HCT116 (cell line): ENCODE measurements at regions not wholly inside any gene's neighbourhood (a gene's known extent, or its start where the extent isn't known, plus 50 kb on each side); places are given as distances from the start of the nearest gene placed in this dataset.

Experiments
- ATAC-seq: fragments of 200-7000 bp; cut with Tn5 transposase; 2 replicates; pipeline ENCODE4 v1.9.1; 2020; ENCODE audit warnings: mild to moderate bottlenecking, moderate library complexity
- BruUV-seq: library from RNA; stranded (reverse); fragments of 400-500 nt; replicated peaks from 2 replicates; lab custom pipeline; 2021; lab: Mats Ljungman, UMichigan
- CTCF ChIA-PET: fragments of 300-600 bp; sonication (Branson Sonifier 250); formaldehyde crosslinking; loops from one replicate; lab custom pipeline; 2021; ENCODE audit warnings: antibody characterized with exemption; lab: Charles Lee
- POLR2A ChIA-PET: fragments of 300-600, 350-600 bp; sonication (Branson Sonifier 250); formaldehyde crosslinking; loops from one replicate; lab custom pipeline; 2021; ENCODE audit warnings: antibody characterized with exemption; lab: Charles Lee
- RAD21 ChIA-PET, 2 experiments: fragments of 300-600 bp; sonication (Branson Sonifier 250); formaldehyde crosslinking; loops; one replicate each; lab custom pipeline; 2023; ENCODE audit warnings: low total read pairs in 2 of 2; ENCODE audit not compliant: uncharacterized antibody in 2 of 2, unreplicated experiment in 2 of 2, low non-redundant PET in 1 of 2; lab: Charles Lee
- DNase-seq: peaks from one replicate; pipeline ENCODE4 v3.0.0-alpha.2; 2010; ENCODE audit warnings: low read depth, low spot score
- H2AFZ ChIP-seq: fragments of 200-600 bp; shearing (Covaris generic), sonication (generic); 2 replicates; pipeline ENCODE4 v1.6.1; 2017; ENCODE audit warnings: low read depth, mixed run types, mixed read lengths, antibody characterized with exemption, low read length; ENCODE audit not compliant: poor library complexity, severe bottlenecking
- H3K27ac ChIP-seq: 2 replicates; pipeline ENCODE4 v1.5.1; 2012; ENCODE audit warnings: low read depth, low read length
- H3K27me3 ChIP-seq: fragments of 200-600 bp; sonication (generic); 2 replicates; pipeline ENCODE4 v1.6.1; 2016; ENCODE audit warnings: mixed run types, low read length, mixed read lengths; ENCODE audit not compliant: insufficient read depth
- H3K36me3 ChIP-seq, 2 experiments: fragments of 200-500 bp in 1 of 2; fragments of 200-600 bp in 1 of 2; sonication (Bioruptor generic) in 1 of 2; sonication (generic) in 1 of 2; 2 replicates each; pipeline versions ENCODE4 v1.5.1 to v1.6.1; 2014 to 2016; ENCODE audit warnings: low read length in 2 of 2, inconsistent platforms in 1 of 2, mixed read lengths in 1 of 2, mixed run types in 1 of 2; ENCODE audit not compliant: insufficient read depth in 2 of 2, control insufficient read depth in 1 of 2
- H3K4me1 ChIP-seq, 2 experiments: fragments of 200-600 bp in 1 of 2; sonication (generic) in 1 of 2; 2 replicates each; pipeline versions ENCODE4 v1.5.1 to v1.6.1; 2012 to 2017; ENCODE audit warnings: low read length in 2 of 2, inconsistent platforms in 1 of 2, mild to moderate bottlenecking in 1 of 2, mixed read lengths in 1 of 2, mixed run types in 1 of 2, moderate library complexity in 1 of 2; ENCODE audit not compliant: insufficient read depth in 2 of 2, control insufficient read depth in 1 of 2
- H3K4me2 ChIP-seq: fragments of 200-600 bp; sonication (generic); 2 replicates; pipeline ENCODE4 v1.6.1; 2017; ENCODE audit warnings: mixed run types, low read length, mixed read lengths
- H3K4me3 ChIP-seq, 2 experiments: fragments of 200-600 bp in 1 of 2; sonication (generic) in 1 of 2; replicated peaks in 1 of 2; 2 replicates each; pipeline ENCODE4 v1.5.1; 2011 to 2016; ENCODE audit warnings: low read length in 2 of 2, control low read depth in 1 of 2, low read depth in 1 of 2, mild to moderate bottlenecking in 1 of 2, mixed read lengths in 1 of 2, mixed run types in 1 of 2
- H3K79me2 ChIP-seq: fragments of 200-600 bp; sonication (generic); 2 replicates; pipeline ENCODE4 v1.6.1; 2017; ENCODE audit warnings: mild to moderate bottlenecking, mixed run types, low read length, moderate library complexity, mixed read lengths; ENCODE audit not compliant: insufficient read depth
- H3K9ac ChIP-seq: fragments of 200-600 bp; sonication (generic); 2 replicates; pipeline ENCODE4 v1.6.1; 2016; ENCODE audit warnings: low read length, mixed read lengths
- H3K9me2 ChIP-seq: fragments of 200-600 bp; sonication (generic), shearing (Covaris generic); 2 replicates; pipeline ENCODE4 v1.6.1; 2017; ENCODE audit warnings: mixed run types, mild to moderate bottlenecking, moderate library complexity; ENCODE audit not compliant: insufficient read depth
- H3K9me3 ChIP-seq, 2 experiments: fragments of 200-500 bp in 1 of 2; fragments of 200-600 bp in 1 of 2; sonication (Bioruptor generic) in 1 of 2; sonication (generic) in 1 of 2; 2 replicates each; pipeline ENCODE4 v1.6.1; 2014 to 2017; ENCODE audit warnings: low read length in 2 of 2, mixed read lengths in 2 of 2, inconsistent platforms in 1 of 2, low read depth in 1 of 2, mild to moderate bottlenecking in 1 of 2, mixed run types in 1 of 2, moderate library complexity in 1 of 2; ENCODE audit not compliant: control insufficient read depth in 1 of 2, insufficient read depth in 1 of 2
- H4K20me1 ChIP-seq: fragments of 200-600 bp; sonication (generic), shearing (Covaris generic); 2 replicates; pipeline ENCODE4 v1.6.1; 2017; ENCODE audit warnings: mixed run types, mild to moderate bottlenecking, moderate library complexity; ENCODE audit not compliant: insufficient read depth
- CBX3 ChIP-seq: IDR thresholded peaks from 2 replicates; pipeline ENCODE4 v1.6.1; 2012; ENCODE audit warnings: low read depth
- CEBPB ChIP-seq: IDR thresholded peaks from 2 replicates; pipeline ENCODE4 v1.6.1; 2012; ENCODE audit warnings: low read depth
- POLR2AphosphoS5 ChIP-seq: IDR thresholded peaks from 2 replicates; pipeline ENCODE4 v1.6.1; 2011; ENCODE audit warnings: mild to moderate bottlenecking, low read depth, low read length, moderate library complexity
- RAD21 ChIP-seq: IDR thresholded peaks from 2 replicates; pipeline ENCODE4 v1.6.1; 2012; ENCODE audit warnings: low read depth, mild to moderate bottlenecking
- SIN3A ChIP-seq: IDR thresholded peaks from 2 replicates; pipeline ENCODE4 v1.6.1; 2012; ENCODE audit warnings: low read depth
- TCF7L2 ChIP-seq: IDR thresholded peaks from 2 replicates; pipeline ENCODE4 v1.7.0; 2011; ENCODE audit warnings: borderline replicate concordance, inconsistent platforms; ENCODE audit not compliant: insufficient read depth, insufficient read length; ENCODE audit errors: extremely low read depth
- YY1 ChIP-seq: IDR thresholded peaks from 2 replicates; pipeline ENCODE4 v1.6.1; 2011; ENCODE audit warnings: low read length, low read depth, moderate library complexity, mild to moderate bottlenecking; ENCODE audit not compliant: insufficient replicate concordance; ENCODE audit errors: extremely low read depth
- intact Hi-C: fragments of 100-400 bp; cut with micrococcal nuclease; formaldehyde crosslinking; loops from 2 replicates; pipeline ENCODE4 v1.10.0; 2022
- TF ChIP-seq, protein P1 (sequence below), 3 experiments: fragments of 200-600 bp in 1 of 3; sonication (generic) in 1 of 3; IDR thresholded peaks in 2 of 3; conservative IDR thresholded peaks in 1 of 3; 2 replicates each; pipeline ENCODE4 v1.5.1; 2012 to 2017; ENCODE audit warnings: low read depth in 2 of 3, low read length in 2 of 3, antibody characterized with exemption in 1 of 3, borderline replicate concordance in 1 of 3, control low read depth in 1 of 3, mild to moderate bottlenecking in 1 of 3, mixed read lengths in 1 of 3, mixed run types in 1 of 3, moderate library complexity in 1 of 3; ENCODE audit not compliant: insufficient read depth in 1 of 3

DNA sequence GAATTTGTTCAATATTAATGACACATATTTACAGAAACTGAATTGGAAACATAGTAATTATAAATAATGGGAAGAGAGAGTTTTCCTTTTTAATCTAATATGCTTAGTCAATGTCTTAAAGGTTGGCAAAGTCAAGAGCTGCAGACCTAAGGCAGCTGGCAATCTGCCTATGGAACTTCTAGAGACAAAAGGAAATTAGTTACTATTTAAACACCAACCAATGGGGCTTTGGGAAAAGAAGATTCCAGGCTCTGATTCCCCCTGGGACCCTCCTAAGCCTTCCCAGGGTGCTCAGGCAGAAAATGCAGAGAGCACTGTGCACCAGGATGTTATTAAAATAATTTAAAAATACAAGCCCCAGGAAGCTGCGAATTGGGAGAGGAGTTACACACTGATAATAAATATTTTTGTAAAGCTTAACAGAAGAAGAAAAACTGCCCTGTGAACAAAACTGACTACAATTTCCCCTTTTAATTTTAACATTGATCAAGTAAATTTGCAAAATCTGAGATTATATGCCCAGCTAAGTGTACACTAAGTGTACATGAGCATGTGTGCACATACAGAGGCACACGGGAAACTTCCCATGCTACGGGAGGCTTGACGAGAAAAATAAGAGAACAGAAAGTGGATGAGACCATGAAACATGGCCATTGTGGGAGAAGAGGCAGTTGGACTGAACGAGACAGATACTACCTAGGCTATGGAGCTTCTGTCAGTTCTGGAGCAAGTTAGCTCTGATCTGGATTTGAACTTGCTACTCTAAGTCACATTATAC is 77.4 kb upstream of the ADAMTS16 start:
- Histone ChIP-seq H3K79me2 (no peaks in the 10 kb centered on the region), H2AFZ (no peak overlapping the region), H3K9me2 (no peaks in the 10 kb centered on the region), H4K20me1 (no peaks in the 10 kb centered on the region), H3K9ac (no peak overlapping the region), H3K36me3 (no peaks in the 10 kb centered on the region), H3K4me2 (no peak overlapping the region), H3K9me3 (no peaks in the 10 kb centered on the region), H3K4me3 (no peak overlapping the region), H3K27me3 (peaks cover 20% of the 10 kb centered on the region), H3K27ac (no peak overlapping the region), H3K4me1 (no peaks in the 10 kb centered on the region)
- POLR2A ChIA-PET = no interaction called here
- BruUV-seq = no TSS peak
- ATAC-seq (no peak), DNase-seq (no peak)
- RAD21 ChIA-PET = no interaction called here
- TF ChIP-seq TCF7L2 (no peak), SIN3A (no peak), YY1 (no peak), POLR2AphosphoS5 (no peak), CEBPB (no peak), CBX3 (no peak)
- intact Hi-C loops = no loop called here
- CTCF ChIA-PET = interaction anchor here (1.7 kb wide), 1 partner anchor 183 kb away, joined by 4 read pairs; no protein-coding TSS in a partner anchor

DNA sequence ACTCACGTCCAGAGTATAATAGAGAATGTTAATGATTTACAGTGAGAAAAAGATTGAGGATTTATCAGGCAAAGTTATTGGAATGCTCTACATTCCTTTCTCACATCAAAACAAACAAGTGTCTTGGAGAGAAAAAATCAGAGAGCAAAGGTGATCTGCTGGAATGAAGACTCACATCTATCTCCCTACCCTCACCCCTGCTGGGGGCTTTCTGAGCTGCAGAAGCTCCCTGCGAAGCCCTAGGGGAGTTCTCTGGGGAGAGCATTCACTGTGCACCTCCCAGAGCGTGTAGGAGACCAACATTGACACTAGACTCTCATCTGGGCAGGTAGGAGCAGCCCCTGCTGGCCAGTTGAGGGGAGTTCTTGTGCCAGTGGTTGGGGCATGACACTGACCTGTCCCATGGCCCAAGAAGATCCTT is 76.6 kb upstream of the ADAMTS16 start:
- Histone ChIP-seq H3K4me1 (no peaks in the 10 kb centered on the region), H3K27me3 (peaks cover 23% of the 10 kb centered on the region), H3K27ac (no peak overlapping the region), H4K20me1 (no peaks in the 10 kb centered on the region), H3K79me2 (no peaks in the 10 kb centered on the region), H3K9me2 (no peaks in the 10 kb centered on the region), H2AFZ (no peak overlapping the region), H3K9me3 (no peaks in the 10 kb centered on the region), H3K9ac (no peak overlapping the region), H3K36me3 (no peaks in the 10 kb centered on the region), H3K4me3 (no peak overlapping the region), H3K4me2 (no peak overlapping the region)
- TF ChIP-seq, protein P1, sequence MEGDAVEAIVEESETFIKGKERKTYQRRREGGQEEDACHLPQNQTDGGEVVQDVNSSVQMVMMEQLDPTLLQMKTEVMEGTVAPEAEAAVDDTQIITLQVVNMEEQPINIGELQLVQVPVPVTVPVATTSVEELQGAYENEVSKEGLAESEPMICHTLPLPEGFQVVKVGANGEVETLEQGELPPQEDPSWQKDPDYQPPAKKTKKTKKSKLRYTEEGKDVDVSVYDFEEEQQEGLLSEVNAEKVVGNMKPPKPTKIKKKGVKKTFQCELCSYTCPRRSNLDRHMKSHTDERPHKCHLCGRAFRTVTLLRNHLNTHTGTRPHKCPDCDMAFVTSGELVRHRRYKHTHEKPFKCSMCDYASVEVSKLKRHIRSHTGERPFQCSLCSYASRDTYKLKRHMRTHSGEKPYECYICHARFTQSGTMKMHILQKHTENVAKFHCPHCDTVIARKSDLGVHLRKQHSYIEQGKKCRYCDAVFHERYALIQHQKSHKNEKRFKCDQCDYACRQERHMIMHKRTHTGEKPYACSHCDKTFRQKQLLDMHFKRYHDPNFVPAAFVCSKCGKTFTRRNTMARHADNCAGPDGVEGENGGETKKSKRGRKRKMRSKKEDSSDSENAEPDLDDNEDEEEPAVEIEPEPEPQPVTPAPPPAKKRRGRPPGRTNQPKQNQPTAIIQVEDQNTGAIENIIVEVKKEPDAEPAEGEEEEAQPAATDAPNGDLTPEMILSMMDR (IDR thresholded peaks at IDR 0.05 in 2 of 3, conservative IDR thresholded peaks at IDR 0.05 in 1 of 3; ENCODE audit: borderline replicate concordance in 1 of 3, insufficient read depth in 1 of 3, low read depth in 2 of 3, low read length in 2 of 3) = peak in 2 of 3 experiments; percentile 32 to 34; a peak in 4 of 6 replicates
- no peak for TF ChIP-seq RAD21
- intact Hi-C loops = no loop called here
- DNase-seq (no peak), ATAC-seq (peak; percentile 66)
- ChIA-PET CTCF (no interaction called here), POLR2A (no interaction called here), RAD21 (no interaction called here)
- BruUV-seq = no TSS peak
